ENCODE measurements at regions not wholly inside any gene's neighbourhood (a gene's known extent, or its start where the extent isn't known, plus 50 kb on each side); places are given as distances from the start of the nearest gene placed in this dataset.

DNA sequence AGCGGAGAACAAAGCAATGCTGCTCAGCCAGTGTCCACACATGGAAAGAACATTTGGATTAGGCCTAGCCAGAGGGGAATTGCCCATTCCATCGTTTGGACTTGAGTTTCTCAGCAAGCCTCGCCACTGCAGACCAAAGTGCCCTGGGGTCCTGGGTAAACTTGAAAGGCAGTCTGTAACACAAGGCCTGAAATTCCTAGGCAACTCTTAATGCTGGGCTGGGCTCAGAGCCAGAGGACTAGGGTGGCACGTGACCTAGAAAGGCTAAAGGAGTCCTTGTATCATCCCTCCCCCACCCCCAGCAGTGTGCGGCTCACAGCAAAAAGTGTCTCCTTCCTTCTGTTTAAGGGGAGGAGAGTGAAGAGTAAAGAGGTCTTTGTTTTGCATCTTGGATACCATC lies 210.4 kb upstream of the ARX start (continued):
- TF ChIP-seq ARID1B (IDR thresholded peaks at IDR 0.05) (no peak), EWSR1 (IDR thresholded peaks at IDR 0.05; ENCODE audit: borderline replicate concordance, low read depth, partially characterized antibody) (no peak), YBX1 (IDR thresholded peaks at IDR 0.05) (no peak), ZC3H8 (IDR thresholded peaks at IDR 0.05) (no peak), USF2 (CRISPR knock-in tag; IDR thresholded peaks at IDR 0.05) (no peak)

DNA sequence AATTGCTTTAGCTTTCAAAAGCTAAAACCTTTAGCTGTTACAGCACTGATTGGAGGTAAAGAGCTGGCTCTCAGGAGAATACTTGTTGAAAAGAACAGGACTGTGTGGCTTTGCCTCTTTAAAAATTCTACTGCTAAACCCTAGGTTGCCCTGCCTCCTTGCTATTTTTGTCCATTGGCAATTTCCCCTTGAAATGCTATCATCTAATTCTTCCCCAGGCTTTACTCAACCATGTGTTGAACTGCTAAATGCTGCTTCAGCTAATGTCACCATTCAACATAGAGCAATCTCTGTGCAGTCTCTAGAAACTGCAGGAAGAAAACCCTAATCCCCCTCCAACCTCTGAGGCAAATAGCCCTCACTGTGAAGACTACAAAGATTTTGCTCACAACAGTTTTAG lies 203.7 kb upstream of the ARX start:
- Histone ChIP-seq H3K36me3 (ENCODE audit: control insufficient read depth, insufficient read depth, low read length) (no peaks in the 10 kb centered on the region), H2AFZ (ENCODE audit: low read depth, low read length) (no peak overlapping the region), H3K9me3 (replicated peaks; ENCODE audit: control insufficient read depth, insufficient read depth, low read depth, low read length) (no peaks in the 10 kb centered on the region), H3K9ac (ENCODE audit: insufficient read depth in 1 of 2, low read depth in 2 of 2, low read length in 2 of 2) (no peak overlapping the region), H3K4me3 (no peak overlapping the region), H3K27me3 (ENCODE audit: control insufficient read depth in 2 of 2, insufficient read depth in 2 of 2, low read length in 2 of 2) (no peaks in the 10 kb centered on the region), H3K4me1 (replicated peaks in 1 of 2; ENCODE audit: control insufficient read depth in 2 of 2, insufficient read depth in 2 of 2, low read length in 2 of 2) (no peaks in the 10 kb centered on the region), H3K4me2 (ENCODE audit: insufficient read depth, low read length) (no peak overlapping the region), H3K79me2 (ENCODE audit: control insufficient read depth, insufficient read depth, low read length) (no peaks in the 10 kb centered on the region), H3K27ac (ENCODE audit: extremely low read depth, low read depth, low read length) (no peak overlapping the region), H4K20me1 (replicated peaks; ENCODE audit: control insufficient read depth, insufficient read depth, low read length) (no peaks in the 10 kb centered on the region), H3K9me1 (ENCODE audit: control insufficient read depth, insufficient read depth, low read length) (no peaks in the 10 kb centered on the region)
- DNase-seq (ENCODE audit: extremely low read depth in 1 of 4, low spot score in 3 of 4) (no peak), ATAC-seq (no peak), FAIRE-seq (no peak)
- ChIA-PET CTCF (ENCODE audit: low intra/inter-chr PET ratio) (no interaction called here), POLR2A (no interaction called here)
- intact Hi-C loops (cut with micrococcal nuclease) (no loop called here), in situ Hi-C loops (cut with MboI) (no loop called here)
- no TSS peak for BruUV-seq (replicated peaks)
- TF ChIP-seq CREBBP (IDR thresholded peaks at IDR 0.05; ENCODE audit: low read depth, low read length) = no peak
- TF ChIP-seq SPI1 (IDR thresholded peaks at IDR 0.05; ENCODE audit: borderline replicate concordance, low read depth, low read length) = no peak
- TF ChIP-seq PPARD (CRISPR knock-in tag; IDR thresholded peaks at IDR 0.05) = no peak
- no peak for TF ChIP-seq RFX1 (IDR thresholded peaks at IDR 0.05)
- no peak for TF ChIP-seq NCOA4 (IDR thresholded peaks at IDR 0.05; ENCODE audit: partially characterized antibody)
- TF ChIP-seq ZNF655 (CRISPR knock-in tag; IDR thresholded peaks at IDR 0.05) = no peak
- TF ChIP-seq, protein P1, sequence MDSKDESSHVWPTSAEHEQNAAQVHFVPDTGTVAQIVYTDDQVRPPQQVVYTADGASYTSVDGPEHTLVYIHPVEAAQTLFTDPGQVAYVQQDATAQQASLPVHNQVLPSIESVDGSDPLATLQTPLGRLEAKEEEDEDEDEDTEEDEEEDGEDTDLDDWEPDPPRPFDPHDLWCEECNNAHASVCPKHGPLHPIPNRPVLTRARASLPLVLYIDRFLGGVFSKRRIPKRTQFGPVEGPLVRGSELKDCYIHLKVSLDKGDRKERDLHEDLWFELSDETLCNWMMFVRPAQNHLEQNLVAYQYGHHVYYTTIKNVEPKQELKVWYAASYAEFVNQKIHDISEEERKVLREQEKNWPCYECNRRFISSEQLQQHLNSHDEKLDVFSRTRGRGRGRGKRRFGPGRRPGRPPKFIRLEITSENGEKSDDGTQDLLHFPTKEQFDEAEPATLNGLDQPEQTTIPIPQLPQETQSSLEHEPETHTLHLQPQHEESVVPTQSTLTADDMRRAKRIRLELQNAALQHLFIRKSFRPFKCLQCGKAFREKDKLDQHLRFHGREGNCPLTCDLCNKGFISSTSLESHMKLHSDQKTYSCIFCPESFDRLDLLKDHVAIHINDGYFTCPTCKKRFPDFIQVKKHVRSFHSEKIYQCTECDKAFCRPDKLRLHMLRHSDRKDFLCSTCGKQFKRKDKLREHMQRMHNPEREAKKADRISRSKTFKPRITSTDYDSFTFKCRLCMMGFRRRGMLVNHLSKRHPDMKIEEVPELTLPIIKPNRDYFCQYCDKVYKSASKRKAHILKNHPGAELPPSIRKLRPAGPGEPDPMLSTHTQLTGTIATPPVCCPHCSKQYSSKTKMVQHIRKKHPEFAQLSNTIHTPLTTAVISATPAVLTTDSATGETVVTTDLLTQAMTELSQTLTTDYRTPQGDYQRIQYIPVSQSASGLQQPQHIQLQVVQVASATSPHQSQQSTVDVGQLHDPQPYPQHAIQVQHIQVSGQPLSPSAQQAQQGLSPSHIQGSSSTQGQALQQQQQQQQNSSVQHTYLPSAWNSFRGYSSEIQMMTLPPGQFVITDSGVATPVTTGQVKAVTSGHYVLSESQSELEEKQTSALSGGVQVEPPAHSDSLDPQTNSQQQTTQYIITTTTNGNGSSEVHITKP (IDR thresholded peaks at IDR 0.05; ENCODE audit: partially characterized antibody) = no peak
- no peak for TF ChIP-seq SMAD2 (IDR thresholded peaks at IDR 0.05; ENCODE audit: low read depth, low read length)
- TF ChIP-seq NEUROD1 (IDR thresholded peaks at IDR 0.05; ENCODE audit: borderline replicate concordance, low read depth, low read length, partially characterized antibody) = no peak
- no peak for TF ChIP-seq PTBP1 (IDR thresholded peaks at IDR 0.05; ENCODE audit: low read depth, low read length)
- no peak for TF ChIP-seq KAT7 (CRISPR knock-in tag; IDR thresholded peaks at IDR 0.05; ENCODE audit: borderline replicate concordance)
- TF ChIP-seq MECOM (CRISPR knock-in tag; IDR thresholded peaks at IDR 0.05) = no peak
- TF ChIP-seq DMBX1 (CRISPR knock-in tag; IDR thresholded peaks at IDR 0.05; ENCODE audit: borderline replicate concordance) = no peak
- no peak for TF ChIP-seq XRCC5 (IDR thresholded peaks at IDR 0.05; ENCODE audit: low read depth, low read length)
